HG03457 (cell line): ENCODE measurements at regions not wholly inside any gene's neighbourhood (a gene's known extent, or its start where the extent isn't known, plus 50 kb on each side); places are given as distances from the start of the nearest gene placed in this dataset.
"Not testable (repeated sequence)": the region's sequence is repeated elsewhere in the genome, so short reads cannot be mapped to it uniquely, and the experiment has no call there.

ENCODE experiments used
- ATAC-seq: cut with Tn5 transposase; IDR thresholded peaks from one replicate; pipeline ENCODE4 v1.9.1; 2021; ENCODE audit warnings: moderate number of reproducible peaks; ENCODE audit not compliant: unreplicated experiment

DNA sequence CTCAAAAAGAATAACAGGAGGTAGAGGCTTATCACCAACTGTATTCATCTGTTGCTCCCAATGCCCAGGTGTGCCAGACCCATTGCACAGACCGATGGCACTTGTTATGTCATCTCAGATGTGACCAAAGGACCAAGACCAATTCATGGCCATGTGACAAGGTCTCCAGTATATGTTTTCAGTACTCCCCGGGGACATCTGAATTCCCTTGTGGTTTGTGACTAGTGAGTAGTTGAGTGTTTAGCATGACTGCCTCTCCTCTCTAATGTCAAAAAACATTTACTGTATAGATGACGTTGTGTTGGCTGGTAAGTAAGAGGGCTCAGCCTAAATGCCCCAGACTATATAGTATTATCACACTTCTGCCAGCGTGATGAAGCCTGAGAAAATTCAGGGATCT is 202.1 kb upstream of the SMIM30 start:
- ATAC-seq: no peak

DNA sequence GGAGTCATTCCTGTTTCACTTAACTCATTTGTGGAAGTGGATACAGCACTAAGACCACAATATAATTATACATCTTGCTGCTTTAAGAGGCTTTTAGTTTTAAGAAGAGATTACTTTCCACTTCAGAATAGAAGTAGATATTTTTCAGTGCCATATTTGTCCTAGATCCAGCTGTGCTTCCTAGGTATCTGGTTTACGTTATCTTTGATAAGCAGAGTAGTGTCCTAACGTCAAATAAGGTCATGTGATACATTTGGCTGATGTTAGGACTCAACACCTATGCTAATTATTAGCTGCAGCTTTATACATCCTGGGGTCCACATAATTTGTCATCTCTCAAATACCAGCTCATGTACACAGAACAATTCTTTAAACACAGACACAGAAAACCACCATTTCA is 196.2 kb upstream of the SMIM30 start:
- ATAC-seq: no peak

GRCh38 chr7:113308399-113308798 is 190.0 kb upstream of the SMIM30 start:
- ATAC-seq: no peak

DNA sequence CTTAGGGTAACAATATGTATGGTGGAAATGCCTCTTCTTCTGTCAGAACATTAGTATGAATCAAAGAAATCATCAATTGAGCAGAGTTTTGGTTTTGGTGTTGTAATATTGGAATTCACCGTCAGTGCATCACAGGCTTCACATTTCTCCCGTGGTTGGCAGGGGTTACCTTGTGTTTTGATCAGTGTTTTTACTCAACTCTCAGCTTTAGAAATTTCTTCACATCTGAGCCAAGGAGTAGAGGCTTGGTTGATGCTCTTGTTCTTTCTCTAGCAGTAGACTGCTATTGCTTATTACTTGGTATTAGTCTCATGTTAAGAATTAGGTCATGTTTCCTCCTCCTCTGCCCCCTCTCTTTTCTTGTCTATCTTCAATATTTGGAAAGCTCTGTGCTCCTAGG is 188.8 kb upstream of the SMIM30 start:
- ATAC-seq: no peak

- ATAC-seq: no peak
Observed at GRCh38 chr7:113306302-113306701, 187.9 kb upstream of the SMIM30 start.

- no peak for ATAC-seq
Observed at GRCh38 chr7:113304104-113304503, 185.8 kb upstream of the SMIM30 start.

GRCh38 chr7:113303388-113303787 is 185.0 kb upstream of the SMIM30 start:
- ATAC-seq: not testable (repeated sequence)

- ATAC-seq: no peak
Observed at GRCh38 chr7:113301983-113302382, 183.6 kb upstream of the SMIM30 start.

DNA sequence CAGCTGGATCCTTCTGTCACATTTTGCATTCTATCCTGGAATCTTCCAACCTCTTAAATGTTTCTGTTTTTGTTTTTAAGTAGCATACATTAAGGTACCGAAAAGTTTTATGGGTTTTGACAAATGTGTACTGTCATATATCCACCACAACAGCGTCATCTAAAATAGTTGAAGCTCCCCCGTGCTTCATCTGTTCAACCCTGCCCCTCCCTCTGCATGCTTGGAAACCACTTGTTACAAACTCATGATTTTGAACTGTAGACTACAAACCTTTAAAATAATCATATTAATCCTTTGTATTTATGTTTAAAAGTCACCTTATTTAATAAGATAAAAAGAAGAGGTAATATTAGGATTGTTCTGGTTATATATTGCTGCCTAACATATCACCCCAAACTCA is 182.8 kb upstream of the SMIM30 start:
- ATAC-seq: no peak

- ATAC-seq: no peak
Observed at GRCh38 chr7:113299748-113300147, 181.4 kb upstream of the SMIM30 start.

GRCh38 chr7:113298501-113298900 is 180.1 kb upstream of the SMIM30 start:
- no peak for ATAC-seq

DNA sequence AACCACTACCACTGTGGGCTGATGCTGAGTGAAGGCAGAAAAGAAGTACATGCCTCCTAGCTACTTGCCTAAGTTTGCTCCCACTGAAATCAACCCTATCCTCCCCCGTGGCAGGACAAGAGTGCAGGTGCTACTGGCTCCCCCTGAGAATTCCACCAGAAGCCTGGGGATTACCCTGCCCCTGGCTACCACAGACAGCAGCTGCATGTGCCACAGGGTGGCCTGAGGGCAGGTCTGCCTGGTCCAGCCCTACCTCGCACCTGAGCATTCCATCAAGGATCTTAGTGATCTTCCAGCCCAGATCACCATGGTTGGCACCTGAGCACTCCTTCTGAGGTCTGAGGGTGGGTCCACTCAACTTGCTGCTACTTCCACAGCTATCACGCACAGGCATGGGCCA is 176.4 kb upstream of the SMIM30 start:
- ATAC-seq: no peak

GRCh38 chr7:113292105-113292504 is 173.8 kb upstream of the SMIM30 start:
- ATAC-seq: no peak

- ATAC-seq: no peak
Observed at GRCh38 chr7:113291058-113291457, 172.7 kb upstream of the SMIM30 start.

GRCh38 chr7:113289140-113289740 is 170.9 kb upstream of the SMIM30 start:
- no peak for ATAC-seq

DNA sequence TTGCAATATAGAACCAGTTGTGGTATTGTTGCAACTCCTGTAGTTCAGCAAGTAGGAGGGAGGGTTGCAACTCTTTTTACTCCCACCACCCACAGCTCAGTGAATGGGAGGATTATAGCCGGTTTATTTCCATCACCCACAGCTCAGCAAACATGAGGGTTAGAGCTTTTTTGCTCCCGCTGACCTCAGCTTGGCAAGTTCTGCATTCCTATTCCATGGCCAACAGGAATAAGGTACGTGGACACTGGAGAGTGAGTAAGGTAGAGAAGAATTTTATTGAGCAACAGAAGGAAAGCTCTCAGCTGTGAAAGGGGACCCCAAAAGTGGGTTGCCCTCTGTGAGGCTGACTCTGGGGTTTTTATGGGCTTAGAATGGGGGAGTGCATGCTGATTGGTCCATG is 167.1 kb upstream of the SMIM30 start:
- no peak for ATAC-seq

GRCh38 chr7:113283861-113284260 is 165.5 kb upstream of the SMIM30 start:
- ATAC-seq: no peak

- ATAC-seq: no peak
Observed at GRCh38 chr7:113282875-113283274, 164.5 kb upstream of the SMIM30 start.

- no peak for ATAC-seq
Observed at GRCh38 chr7:113281223-113281622, 162.9 kb upstream of the SMIM30 start.

GRCh38 chr7:113279256-113279655 is 160.9 kb upstream of the SMIM30 start:
- no peak for ATAC-seq

GRCh38 chr7:113270790-113271189 is 152.4 kb upstream of the SMIM30 start:
- no peak for ATAC-seq

DNA sequence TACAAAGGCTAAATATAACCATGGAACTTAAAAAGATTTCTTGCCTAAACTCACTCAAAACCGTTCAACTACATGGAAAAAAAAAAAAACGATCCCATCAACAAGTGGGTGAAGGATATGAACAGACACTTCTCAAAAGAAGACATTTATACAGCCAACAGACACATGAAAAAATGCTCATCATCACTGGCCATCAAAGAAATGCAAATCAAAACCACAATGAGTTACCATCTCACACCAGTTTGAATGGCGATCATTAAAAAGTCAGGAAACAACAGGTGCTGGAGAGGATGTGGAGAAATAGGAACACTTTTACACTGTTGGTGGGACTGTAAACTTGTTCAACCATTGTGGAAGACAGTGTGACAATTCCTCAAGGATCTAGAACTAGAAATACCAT is 151.2 kb upstream of the SMIM30 start:
- not testable (repeated sequence) for ATAC-seq

DNA sequence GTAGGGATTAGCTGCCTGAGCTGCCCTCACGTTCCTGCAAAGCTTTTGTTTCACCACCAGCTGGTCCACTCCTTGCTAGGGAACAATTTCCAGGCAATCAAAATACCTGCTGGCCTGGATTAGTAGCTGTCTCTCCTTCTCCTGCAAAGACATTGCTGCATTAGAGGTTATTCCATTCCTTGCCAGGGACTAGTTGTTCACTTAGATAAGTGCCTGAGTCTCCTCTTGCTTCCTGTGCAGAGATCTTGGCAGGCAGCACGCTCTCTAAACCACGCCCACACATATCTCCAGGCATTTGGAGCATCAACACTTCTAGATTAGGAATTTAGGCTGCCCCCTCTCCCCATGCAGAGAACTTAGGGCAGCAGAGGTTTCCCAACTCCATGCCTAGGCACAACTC is 150.4 kb upstream of the SMIM30 start:
- no peak for ATAC-seq

- no peak for ATAC-seq
Observed at GRCh38 chr7:113267885-113268284, 149.5 kb upstream of the SMIM30 start.
